H9 (cell line): ENCODE measurements at regions not wholly inside any gene's neighbourhood (a gene's known extent, or its start where the extent isn't known, plus 50 kb on each side); places are given as distances from the start of the nearest gene placed in this dataset.

Experiments
- DNase-seq: peaks from one replicate; pipeline ENCODE4 v3.0.0-alpha.2; 2017
- H2AFZ ChIP-seq: one replicate; pipeline ENCODE4 v1.6.1; 2013; ENCODE audit warnings: mild to moderate bottlenecking, low read length, control low read depth, moderate library complexity
- H2AK5ac ChIP-seq: 2 replicates; pipeline ENCODE4 v1.6.1; 2013; ENCODE audit warnings: low read length, control low read depth, mixed read lengths; ENCODE audit not compliant: insufficient read length
- H2BK120ac ChIP-seq: one replicate; pipeline ENCODE4 v1.6.1; 2013; ENCODE audit warnings: low read depth, mild to moderate bottlenecking, low read length, control low read depth, inconsistent platforms; ENCODE audit not compliant: poor library complexity, severe bottlenecking
- H2BK12ac ChIP-seq: 2 replicates; pipeline ENCODE4 v1.6.1; 2013; ENCODE audit warnings: low read length, control low read depth, mixed read lengths, low read depth; ENCODE audit not compliant: insufficient read length
- H2BK15ac ChIP-seq: 2 replicates; pipeline ENCODE4 v1.6.1; 2013; ENCODE audit warnings: low read depth, low read length, control low read depth
- H2BK20ac ChIP-seq: one replicate; pipeline ENCODE4 v1.6.1; 2013; ENCODE audit warnings: low read depth, mild to moderate bottlenecking, low read length, control low read depth, inconsistent platforms; ENCODE audit not compliant: poor library complexity, severe bottlenecking
- H2BK5ac ChIP-seq: 2 replicates; pipeline ENCODE4 v1.6.1; 2013; ENCODE audit warnings: low read length, control low read depth, mixed read lengths; ENCODE audit not compliant: insufficient read length
- H3K14ac ChIP-seq: 2 replicates; pipeline ENCODE4 v1.6.1; 2013; ENCODE audit warnings: low read length, control low read depth; ENCODE audit not compliant: insufficient read depth
- H3K18ac ChIP-seq: 2 replicates; pipeline ENCODE4 v1.6.1; 2013; ENCODE audit warnings: low read depth, mild to moderate bottlenecking, mixed read lengths, low read length, control low read depth; ENCODE audit not compliant: insufficient read length
- H3K23ac ChIP-seq: 2 replicates; pipeline ENCODE4 v1.6.1; 2013; ENCODE audit warnings: low read length, control low read depth, mixed read lengths, low read depth; ENCODE audit not compliant: insufficient read length
- H3K23me2 ChIP-seq: 2 replicates; pipeline ENCODE4 v1.6.1; 2013; ENCODE audit warnings: low read depth, mild to moderate bottlenecking, mixed read lengths, low read length, control low read depth; ENCODE audit not compliant: insufficient read length, poor library complexity, severe bottlenecking
- H3K27ac ChIP-seq: 2 replicates; pipeline ENCODE4 v1.5.1; 2013; ENCODE audit warnings: low read length, control low read depth, mixed read lengths, low read depth; ENCODE audit not compliant: insufficient read length
- H3K27me3 ChIP-seq: 2 replicates; pipeline ENCODE4 v1.6.1; 2013; ENCODE audit warnings: low read length, control low read depth, inconsistent platforms; ENCODE audit not compliant: insufficient read depth
- H3K4ac ChIP-seq: 2 replicates; pipeline ENCODE4 v1.6.1; 2013; ENCODE audit warnings: low read depth, mild to moderate bottlenecking, control low read depth, inconsistent platforms, low read length, moderate library complexity
- H3K4me1 ChIP-seq: 2 replicates; pipeline ENCODE4 v1.6.1; 2013; ENCODE audit warnings: low read length, control low read depth, inconsistent platforms; ENCODE audit not compliant: insufficient read depth
- H3K4me2 ChIP-seq: 2 replicates; pipeline ENCODE4 v1.6.1; 2013; ENCODE audit warnings: low read length, control low read depth, mixed read lengths; ENCODE audit not compliant: insufficient read length, insufficient read depth
- H3K56ac ChIP-seq: 2 replicates; pipeline ENCODE4 v1.6.1; 2013; ENCODE audit warnings: low read depth, mild to moderate bottlenecking, mixed read lengths, low read length, control low read depth; ENCODE audit not compliant: insufficient read length
- H3K79me1 ChIP-seq: 2 replicates; pipeline ENCODE4 v1.6.1; 2013; ENCODE audit warnings: low read depth, mild to moderate bottlenecking, moderate library complexity, low read length, control low read depth, inconsistent platforms; ENCODE audit not compliant: insufficient read depth, poor library complexity, severe bottlenecking
- H3K79me2 ChIP-seq: 2 replicates; pipeline ENCODE4 v1.6.1; 2013; ENCODE audit warnings: low read length, control low read depth, inconsistent platforms; ENCODE audit not compliant: insufficient read depth
- H3K9ac ChIP-seq: 2 replicates; pipeline ENCODE4 v1.6.1; 2013; ENCODE audit warnings: low read length, control low read depth, mixed read lengths; ENCODE audit not compliant: insufficient read length; ENCODE audit errors: extremely low read depth
- H3K9me3 ChIP-seq: one replicate; pipeline ENCODE4 v1.6.1; 2013; ENCODE audit warnings: low read depth, low read length, inconsistent platforms; ENCODE audit not compliant: control insufficient read depth
- H3T11ph ChIP-seq: one replicate; pipeline ENCODE4 v1.6.1; 2013; ENCODE audit warnings: mild to moderate bottlenecking, low read length, control low read depth, inconsistent platforms
- H4K20me1 ChIP-seq: one replicate; pipeline ENCODE4 v1.6.1; 2013; ENCODE audit not compliant: control insufficient read depth, insufficient read length, insufficient read depth
- H4K5ac ChIP-seq: 2 replicates; pipeline ENCODE4 v1.6.1; 2013; ENCODE audit warnings: low read depth, mild to moderate bottlenecking, mixed read lengths, low read length, control low read depth; ENCODE audit not compliant: insufficient read length
- H4K8ac ChIP-seq: replicated peaks from 2 replicates; pipeline ENCODE4 v1.6.1; 2013; ENCODE audit warnings: low read length, control low read depth, mixed read lengths, low read depth; ENCODE audit not compliant: insufficient read length
- H4K91ac ChIP-seq: 2 replicates; pipeline ENCODE4 v1.6.1; 2013; ENCODE audit warnings: low read depth, mild to moderate bottlenecking, moderate library complexity, mixed read lengths, low read length, control low read depth; ENCODE audit not compliant: insufficient read length
- H3K27ac Mint-ChIP-seq, 3 experiments: 2 replicates in 2 of 3; 3 replicates in 1 of 3; pipeline ENCODE4 v1.8.0; 2020 to 2021; ENCODE audit warnings: mixed read lengths in 3 of 3, mild to moderate bottlenecking in 1 of 3, moderate library complexity in 1 of 3
- H3K27me3 Mint-ChIP-seq: 2 replicates; pipeline ENCODE4 v1.8.0; 2021; ENCODE audit warnings: low read depth, mild to moderate bottlenecking, moderate library complexity, mixed read lengths
- H3K36me3 Mint-ChIP-seq, 3 experiments: 2 replicates in 2 of 3; 3 replicates in 1 of 3; pipeline ENCODE4 v1.8.0; 2020 to 2021; ENCODE audit warnings: low read depth in 3 of 3, mixed read lengths in 3 of 3; ENCODE audit not compliant: insufficient read depth in 1 of 3
- H3K4me1 Mint-ChIP-seq, 2 experiments: 2 replicates each; pipeline ENCODE4 v1.8.0; 2020; ENCODE audit warnings: mixed read lengths in 2 of 2
- H3K4me3 Mint-ChIP-seq, 2 experiments: 2 replicates in 1 of 2; 3 replicates in 1 of 2; pipeline ENCODE4 v1.8.0; 2020 to 2021; ENCODE audit warnings: mild to moderate bottlenecking in 2 of 2, mixed read lengths in 2 of 2, moderate library complexity in 1 of 2
- H3K9me3 Mint-ChIP-seq, 2 experiments: 2 replicates in 1 of 2; 3 replicates in 1 of 2; pipeline ENCODE4 v1.8.0; 2020; ENCODE audit warnings: mild to moderate bottlenecking in 2 of 2, mixed read lengths in 2 of 2, moderate library complexity in 1 of 2
- CTCF ChIP-seq: fragments of 200-600 bp; sonication (generic); conservative IDR thresholded peaks from 3 replicates; pipeline ENCODE4 v1.8.0; 2021; ENCODE audit warnings: antibody characterized with exemption, mild to moderate bottlenecking
- WGBS: extraction: QIAGEN DNeasy Blood & Tissue Kit; methylation state at CpG from one replicate; pipeline ENCODE4 v1.1.7; 2013; ENCODE audit warnings: missing lambda C conversion rate, low lambda C conversion rate, mixed read lengths; ENCODE audit not compliant: insufficient read length; ENCODE audit errors: extremely low coverage; 5-methylcytosine and 5-hydroxymethylcytosine counted together

GRCh38 chr5:125232779-125233230 is 486.4 kb upstream of the ZNF608 start:
- no peak for DNase-seq
- no peaks in the 10 kb centered on the region for H3K9me3 ChIP-seq
- H3K56ac ChIP-seq = no peak overlapping the region
- Mint-ChIP-seq H3K36me3 (peaks cover 2 to 6% (median 5%) of the 10 kb centered on the region in 3 experiments; a peak in 6 of 7 replicates), H3K27ac (no peak overlapping the region), H3K4me3 (no peak overlapping the region), H3K4me1 (peaks cover 29 to 31% of the 10 kb centered on the region in 2 experiments), H3K9me3 (peaks cover 0 to 6% of the 10 kb centered on the region in 2 experiments; a peak in 2 of 5 replicates), H3K27me3 (no peaks in the 10 kb centered on the region)
- no peaks in the 10 kb centered on the region for H3K27me3 ChIP-seq
- no peaks in the 10 kb centered on the region for H3K79me1 ChIP-seq
- no peak overlapping the region for H4K91ac ChIP-seq
- H3K23ac ChIP-seq = no peak overlapping the region
- H3K4me2 ChIP-seq = no peak overlapping the region
- H3K27ac ChIP-seq = no peak overlapping the region
- no peak overlapping the region for H4K5ac ChIP-seq
- H3K4ac ChIP-seq = no peak overlapping the region
- H2BK12ac ChIP-seq = no peak overlapping the region
- no peak overlapping the region for H3T11ph ChIP-seq
- H2BK120ac ChIP-seq = no peak overlapping the region
- H3K14ac ChIP-seq = no peak overlapping the region
- H2AK5ac ChIP-seq = no peak overlapping the region
- H4K8ac ChIP-seq = no peak overlapping the region
- no peak overlapping the region for H3K18ac ChIP-seq
- H2BK15ac ChIP-seq = no peak overlapping the region
- no peaks in the 10 kb centered on the region for H3K79me2 ChIP-seq
- H2AFZ ChIP-seq = no peak overlapping the region
- H2BK5ac ChIP-seq = no peak overlapping the region
- no peak for TF ChIP-seq CTCF
- peaks cover 7% of the 10 kb centered on the region; the same call in 1 of the 2 replicates for H3K4me1 ChIP-seq
- no peaks in the 10 kb centered on the region for H4K20me1 ChIP-seq
- no peak overlapping the region for H3K9ac ChIP-seq
- no peaks in the 10 kb centered on the region for H3K23me2 ChIP-seq
- H2BK20ac ChIP-seq = no peak overlapping the region
- WGBS = no CpG with 5 or more reads among the region's 3 CpGs
